Bone marrow (tissue), 2 donors: ENCODE measurements at regions not wholly inside any gene's neighbourhood (a gene's known extent, or its start where the extent isn't known, plus 50 kb on each side); places are given as distances from the start of the nearest gene placed in this dataset.
"Not testable (repeated sequence)": the region's sequence is repeated elsewhere in the genome, so short reads cannot be mapped to it uniquely, and the experiment has no call there.

ENCODE experiments used
- DNase-seq, 2 donors: peaks; one replicate each; lab custom pipeline; 2025; lab: John Stamatoyannopoulos, UW

DNA sequence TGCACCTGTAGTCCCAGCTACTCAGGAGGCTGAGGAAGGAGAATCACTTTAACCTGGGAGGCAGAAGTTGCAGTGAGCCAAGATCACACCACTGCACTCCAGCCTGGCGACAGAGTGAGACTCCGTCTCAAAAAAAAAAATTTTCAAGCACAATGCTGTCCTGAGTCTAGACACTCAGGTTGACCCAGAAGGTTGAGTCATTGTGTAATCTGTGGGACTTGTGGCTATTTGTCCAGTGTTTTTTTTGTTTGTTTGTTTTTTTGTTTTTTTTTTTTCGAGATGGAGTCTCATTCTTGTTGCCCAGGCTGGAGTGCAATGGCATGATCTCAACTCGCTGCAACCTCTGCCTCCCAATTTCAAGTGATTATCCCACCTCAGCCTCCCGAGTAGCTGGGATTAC, 74.3 kb upstream of the SOX13 start:
- DNase-seq = not testable (repeated sequence)

DNA sequence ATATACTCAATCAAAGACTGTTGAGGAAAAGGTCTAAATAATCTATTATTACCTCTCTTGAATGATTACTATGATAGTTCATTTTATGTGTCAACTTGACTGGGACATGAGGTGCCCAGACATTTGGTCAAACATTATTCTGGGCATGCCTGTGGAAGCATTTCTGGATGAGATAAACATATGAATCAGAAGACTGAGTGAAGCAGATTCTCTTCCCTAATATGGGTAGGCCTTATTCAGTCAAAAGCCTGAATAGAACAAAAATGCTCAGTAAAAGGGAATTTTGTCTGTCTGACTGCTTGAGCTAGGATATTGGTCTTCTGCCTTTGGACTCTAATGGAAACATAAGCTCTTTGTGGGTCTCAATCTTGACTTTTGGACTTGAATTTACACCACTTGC, 73.3 kb upstream of the SOX13 start:
- DNase-seq = no peak

DNA sequence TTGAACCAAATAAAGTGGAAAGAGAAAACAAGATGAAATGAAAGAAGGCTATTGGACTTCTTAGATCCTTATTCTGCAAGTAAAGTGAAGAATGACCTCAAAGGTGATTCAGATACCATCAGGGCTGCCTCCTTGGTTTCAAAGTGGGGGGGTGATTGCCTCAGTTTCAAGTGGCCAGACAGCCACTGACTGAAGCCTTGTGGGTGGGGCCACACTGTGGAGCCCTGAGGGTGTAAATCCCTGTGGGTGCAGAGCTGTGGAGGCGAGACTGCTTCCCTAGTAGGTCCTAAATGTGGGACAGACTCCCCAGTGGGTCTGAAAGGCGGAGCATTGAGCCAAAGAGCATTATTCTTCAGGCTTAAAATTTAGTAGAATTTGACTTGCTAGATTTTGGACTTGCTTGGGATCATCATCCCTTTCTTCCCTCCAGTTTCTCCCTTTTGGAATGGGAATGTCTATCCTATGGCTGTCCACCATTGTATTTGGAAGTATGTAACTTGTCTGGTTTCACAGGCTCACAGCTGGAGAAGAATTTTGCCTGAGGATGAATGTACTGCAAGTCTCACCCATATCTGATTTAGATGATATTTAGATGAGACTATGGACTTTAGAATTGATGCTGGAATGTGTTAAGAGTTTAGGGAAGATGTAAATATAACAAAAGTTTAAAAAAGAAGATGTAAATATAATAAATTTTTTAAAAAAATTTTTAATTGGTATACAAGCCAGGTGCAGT, 71.6 kb upstream of the SOX13 start:
- DNase-seq = no peak

DNA sequence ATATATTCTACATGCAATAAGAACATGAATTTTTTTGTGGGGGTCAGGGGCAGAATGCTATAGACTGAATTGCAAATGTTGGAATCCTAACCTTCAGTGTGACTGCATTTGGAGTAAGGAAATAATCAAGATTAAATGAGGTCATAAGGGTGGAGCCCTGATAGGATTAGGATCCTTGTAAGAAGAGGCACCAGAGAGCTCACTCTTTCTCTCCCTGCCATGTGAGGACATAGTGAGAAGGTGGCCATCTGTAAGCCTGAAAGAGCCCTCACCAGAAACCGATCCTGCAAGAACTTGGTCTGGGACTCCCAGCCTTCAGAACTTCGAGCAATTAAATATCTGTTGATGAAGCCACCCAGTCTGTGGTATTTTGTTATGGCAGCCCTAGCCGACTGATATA, 70.3 kb upstream of the SOX13 start:
- no peak for DNase-seq

DNA sequence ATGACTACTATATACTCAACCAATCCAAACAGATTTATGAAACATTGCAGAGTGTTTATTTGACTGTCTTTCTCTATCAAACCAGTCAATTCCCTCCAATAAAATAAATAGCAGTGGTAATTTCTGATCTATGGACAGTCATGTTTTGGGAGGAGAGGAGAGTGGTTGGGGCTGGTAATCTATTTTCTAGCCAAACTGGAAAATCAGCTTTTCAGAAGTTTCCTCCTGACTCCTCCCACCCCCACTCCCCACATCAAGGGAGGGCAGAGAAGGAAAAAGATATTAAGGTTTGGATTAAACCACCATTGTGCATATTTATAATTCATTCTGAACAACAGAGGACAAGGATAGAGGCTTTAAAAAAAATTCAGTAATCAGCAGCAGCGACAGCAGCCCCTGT, 69.4 kb upstream of the SOX13 start:
- DNase-seq = no peak

DNA sequence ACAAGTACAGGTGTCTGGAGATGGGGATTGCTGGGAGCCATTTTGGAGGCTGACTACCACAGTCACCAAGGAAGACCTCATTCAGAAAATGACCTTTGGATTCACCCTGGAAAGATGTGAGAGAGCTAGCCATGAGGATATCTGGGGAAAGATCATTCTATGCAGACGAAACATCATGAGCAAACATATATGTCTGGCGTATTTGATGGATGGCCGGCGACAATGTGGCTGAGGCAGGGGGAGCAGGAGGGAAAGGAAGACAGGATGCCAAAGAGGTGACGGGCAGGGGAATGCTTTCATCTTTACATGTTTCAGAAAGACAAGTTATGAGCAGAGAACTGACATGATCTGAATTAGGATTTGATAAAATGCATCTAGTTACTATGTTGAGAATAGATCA, 61.5 kb upstream of the SOX13 start:
- DNase-seq = no peak

DNA sequence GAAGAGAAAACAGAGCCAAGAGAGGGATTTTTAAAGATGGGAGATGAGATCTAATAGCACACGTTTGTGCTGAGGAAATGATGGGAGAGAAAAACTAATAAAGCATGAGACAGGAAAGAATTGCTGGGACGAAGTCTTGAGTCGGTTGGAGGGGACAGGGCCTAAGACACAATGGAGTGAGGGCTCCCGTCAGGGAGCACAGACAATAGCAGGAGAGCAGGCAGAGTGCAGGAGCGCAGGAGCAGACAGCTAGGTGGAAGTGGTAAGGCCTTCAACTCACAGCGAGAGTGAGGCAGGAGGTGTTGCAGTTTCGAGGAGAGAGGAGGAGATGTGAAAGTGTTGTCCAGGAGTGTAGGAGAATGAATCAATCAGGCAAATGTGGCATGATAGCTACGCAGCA, 59.9 kb upstream of the SOX13 start:
- no peak for DNase-seq

DNA sequence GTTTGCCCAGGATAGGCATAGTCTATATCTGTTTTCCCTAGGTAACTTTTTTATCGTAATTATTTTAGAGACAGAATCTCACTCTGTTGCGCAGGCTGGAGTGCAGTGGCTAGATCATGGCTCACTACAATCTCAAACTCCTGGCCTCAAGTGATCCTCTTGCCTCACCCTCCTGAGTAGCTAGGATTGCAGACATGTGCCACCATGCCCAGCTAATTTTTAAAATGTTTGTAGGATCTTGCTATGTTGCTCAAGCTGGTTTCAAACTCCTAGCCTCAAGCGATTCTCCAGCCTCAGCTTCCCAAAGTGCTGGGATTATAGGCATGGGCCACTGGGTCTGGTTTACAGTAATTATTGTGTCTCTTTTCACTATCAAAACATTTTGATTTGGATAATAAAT, 58.6 kb upstream of the SOX13 start:
- no peak for DNase-seq

DNA sequence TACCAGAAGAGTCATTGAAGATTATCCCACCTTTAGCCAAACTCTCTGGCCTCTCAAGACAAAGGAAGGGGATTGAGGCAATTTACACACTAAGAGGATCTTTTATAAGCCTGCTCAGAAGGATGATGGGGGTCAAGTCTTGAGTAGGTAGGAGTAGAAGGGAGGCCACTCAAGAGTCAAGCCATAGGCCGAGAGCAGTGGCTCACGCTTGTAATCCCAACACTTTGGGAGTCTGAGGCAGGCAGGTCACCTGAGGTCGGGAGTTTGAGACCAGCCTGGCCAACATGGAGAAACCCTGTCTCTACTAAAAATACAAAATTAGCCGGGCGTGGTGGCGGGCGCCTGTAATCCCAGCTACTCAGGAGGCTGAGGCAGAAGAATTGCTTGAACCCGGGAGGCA, 58.0 kb upstream of the SOX13 start:
- DNase-seq = not testable (repeated sequence)

DNA sequence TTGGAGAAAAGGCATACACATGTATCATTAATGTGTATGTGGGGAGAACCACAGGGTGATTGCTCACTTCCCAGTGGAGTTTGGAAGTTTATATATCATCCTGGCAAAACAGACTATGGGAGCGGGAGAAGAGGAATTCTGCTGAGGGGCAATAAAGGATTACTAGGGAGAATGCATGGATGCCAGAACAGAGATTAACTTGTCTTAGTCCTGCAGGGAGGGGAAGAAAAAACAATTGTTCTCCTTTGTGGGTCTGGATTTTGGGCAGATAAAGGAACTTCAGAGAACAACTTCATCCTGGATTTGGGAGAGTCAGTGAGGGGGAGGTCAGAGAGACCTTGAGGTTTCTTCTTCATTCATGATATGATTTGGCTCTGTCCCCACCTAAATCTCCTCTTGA, 55.9 kb upstream of the SOX13 start:
- no peak for DNase-seq

DNA sequence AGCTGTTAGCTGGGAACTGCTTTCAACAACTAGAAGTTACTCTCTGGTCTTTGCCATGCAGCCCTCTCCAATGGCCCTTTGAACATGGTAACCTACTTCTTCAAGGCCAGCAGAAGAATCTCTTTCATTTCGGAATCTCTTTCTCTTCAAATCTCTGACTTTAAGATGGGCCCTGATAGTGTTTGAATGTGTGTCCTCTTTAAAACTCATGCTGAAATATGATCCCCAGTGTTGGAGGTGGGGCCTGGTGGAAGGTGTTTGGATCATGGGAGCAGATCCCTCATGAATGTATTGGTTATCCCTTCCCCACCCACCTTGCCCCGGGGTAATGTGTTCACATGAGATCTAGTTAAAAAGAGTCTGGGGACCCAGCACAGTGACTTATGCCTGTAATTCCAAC, 54.5 kb upstream of the SOX13 start:
- no peak for DNase-seq
